Putamen (tissue), 1 donor: ENCODE measurements at regions not wholly inside any gene's neighbourhood (a gene's known extent, or its start where the extent isn't known, plus 50 kb on each side); places are given as distances from the start of the nearest gene placed in this dataset.

Source experiments
- DNase-seq: peaks from one replicate; pipeline ENCODE4 v3.0.0-alpha.2; 2016; ENCODE audit warnings: low spot score

DNA sequence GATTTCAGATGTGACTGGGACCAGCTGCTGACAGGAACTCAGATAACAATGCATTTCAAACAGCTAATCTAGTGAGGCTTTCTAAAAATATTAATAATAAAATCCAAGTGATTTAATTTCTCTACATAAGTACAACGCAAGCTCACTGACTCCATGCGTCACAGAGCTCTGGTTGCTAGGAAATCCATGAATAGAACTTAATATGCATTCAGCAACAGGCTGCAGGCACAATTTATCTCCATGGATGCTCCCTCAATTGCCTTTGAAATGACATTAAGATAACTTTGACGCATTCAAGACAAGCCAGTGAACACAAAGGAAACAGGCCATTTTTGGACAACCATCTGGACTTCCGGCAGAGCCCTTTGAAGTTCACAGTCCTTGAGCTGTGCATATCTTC, 118.7 kb upstream of the COL1A2 start:
- DNase-seq, result peak; percentile 38

DNA sequence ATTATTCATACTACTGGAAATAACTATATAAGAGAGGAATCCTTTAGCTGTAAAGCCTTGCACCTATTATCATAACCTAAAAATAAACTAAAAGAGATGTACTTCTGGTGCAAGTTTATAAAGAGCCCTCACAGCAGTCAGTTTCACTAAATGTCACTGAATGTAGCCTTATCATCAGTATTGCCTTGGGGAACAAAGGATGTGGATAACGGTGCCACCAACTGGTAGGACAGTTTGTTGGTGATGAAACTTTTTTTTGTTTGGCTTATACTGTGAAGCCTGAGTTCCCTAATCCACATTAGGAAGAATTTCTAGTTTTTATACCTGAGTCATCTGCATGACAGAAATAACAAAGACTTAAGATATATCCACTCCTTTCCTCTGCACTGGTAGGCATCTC, 117.9 kb upstream of the COL1A2 start:
- no peak for DNase-seq

DNA sequence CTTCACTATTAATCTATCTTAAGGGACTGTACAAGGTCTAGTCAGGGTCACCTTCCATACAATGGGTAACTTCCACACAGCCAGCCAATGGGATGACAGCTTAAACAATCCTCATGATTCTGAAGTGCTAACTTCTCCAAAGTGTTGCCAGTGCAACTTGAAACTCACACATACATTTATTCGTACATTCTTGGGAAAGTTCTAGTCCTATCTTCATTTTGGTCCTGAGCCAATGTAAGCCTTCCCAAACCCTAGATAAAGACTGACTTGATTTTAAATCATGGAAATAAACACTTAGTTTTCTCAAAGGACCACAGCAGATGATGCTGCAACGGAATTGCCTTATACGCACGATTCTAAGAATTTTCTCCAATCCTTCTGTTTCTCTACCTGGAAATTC, 117.5 kb upstream of the COL1A2 start:
- DNase-seq, result no peak

DNA sequence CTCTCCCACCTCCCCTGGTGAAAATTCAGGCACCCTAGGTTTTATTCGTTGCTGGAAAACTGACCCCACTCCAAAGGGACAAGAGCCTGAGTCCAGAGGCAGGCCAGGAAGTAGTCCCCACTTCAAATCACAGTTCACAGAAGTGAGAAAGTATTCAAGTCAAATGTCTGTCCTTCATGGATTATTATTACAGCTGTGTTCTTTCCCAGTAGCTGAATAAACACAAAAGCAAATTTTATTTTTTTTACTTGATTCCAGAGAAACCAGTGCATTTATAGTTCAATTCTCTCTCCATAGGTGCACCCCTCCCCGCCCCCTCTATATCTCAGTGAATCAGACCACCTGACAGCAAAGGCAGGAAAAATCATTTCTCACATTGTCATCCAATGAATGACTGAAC, 113.8 kb upstream of the COL1A2 start:
- DNase-seq, result no peak

DNA sequence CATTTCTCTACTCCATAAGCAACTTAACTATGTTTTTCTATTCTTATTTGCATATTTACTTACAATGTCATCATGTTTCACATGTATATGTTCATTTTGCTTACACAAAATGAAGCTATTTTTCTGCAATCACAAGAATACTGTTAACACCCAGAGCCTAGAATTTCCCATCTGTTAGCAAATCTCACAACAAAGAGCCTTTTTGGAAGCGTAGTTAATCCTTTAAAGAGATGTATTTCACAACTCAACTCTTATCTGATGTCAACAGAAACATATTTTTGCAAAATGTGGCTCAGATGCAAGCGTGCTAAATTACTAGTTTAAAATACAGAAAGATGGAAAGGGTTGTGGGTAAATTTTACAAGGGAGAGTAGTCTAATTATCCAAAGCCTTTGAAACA, 110.6 kb upstream of the COL1A2 start:
- no peak for DNase-seq

DNA sequence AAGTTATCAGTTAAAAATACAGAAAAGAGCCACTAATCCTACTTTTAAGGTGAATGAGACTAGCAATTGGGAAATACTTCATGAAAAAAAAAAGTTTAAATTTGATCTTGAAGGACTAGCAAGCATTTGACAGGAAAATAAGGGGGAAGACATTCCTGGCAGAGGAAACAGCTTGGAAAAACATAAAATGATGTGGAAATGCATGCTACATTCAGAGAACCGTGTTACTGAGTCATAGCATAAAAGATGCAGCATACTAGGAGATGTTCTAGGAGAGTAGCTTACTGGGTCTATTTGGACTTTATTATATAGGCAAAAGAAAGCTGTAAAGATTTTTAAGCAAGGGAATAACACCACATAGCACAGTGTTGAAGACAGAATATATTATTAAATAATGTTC, 108.6 kb upstream of the COL1A2 start:
- DNase-seq, result no peak

DNA sequence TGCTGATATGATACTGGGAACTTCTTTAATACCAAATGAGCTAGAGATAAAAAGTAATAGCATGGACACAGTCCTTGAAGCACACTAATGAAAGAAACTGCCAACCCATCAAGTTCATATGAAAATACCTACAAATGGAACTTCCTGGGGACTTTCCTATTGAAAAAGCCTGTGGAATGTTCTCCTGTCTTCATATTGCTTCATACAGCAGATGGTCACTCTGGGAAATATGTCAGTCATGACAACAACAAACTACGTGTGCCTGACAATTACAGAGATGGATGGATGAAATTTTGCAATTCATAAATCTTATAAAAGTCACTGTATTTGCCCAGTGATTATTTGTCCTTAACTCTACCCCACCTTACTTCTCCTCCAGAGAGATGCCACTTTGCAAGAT, 106.6 kb upstream of the COL1A2 start:
- DNase-seq, result no peak

DNA sequence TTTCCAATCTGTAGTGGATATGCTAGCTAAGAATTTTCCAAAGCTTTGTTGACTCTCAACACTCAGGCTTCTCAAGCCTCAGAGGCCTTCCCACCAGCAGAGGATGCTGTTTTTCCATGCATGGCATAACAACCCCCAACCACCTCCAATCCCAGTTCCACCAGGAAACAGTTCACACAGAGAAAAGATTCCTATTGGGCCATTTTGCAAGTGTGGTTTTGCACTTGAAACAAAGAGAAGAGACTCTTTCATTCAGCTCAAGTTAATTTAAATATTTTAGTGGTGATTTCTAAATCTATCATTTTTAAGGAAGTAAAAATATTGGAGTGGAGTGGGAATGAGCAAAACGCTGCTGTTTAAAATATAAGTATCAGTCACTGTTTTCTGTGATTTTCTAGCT, 105.6 kb upstream of the COL1A2 start:
- peak; percentile 59 for DNase-seq

DNA sequence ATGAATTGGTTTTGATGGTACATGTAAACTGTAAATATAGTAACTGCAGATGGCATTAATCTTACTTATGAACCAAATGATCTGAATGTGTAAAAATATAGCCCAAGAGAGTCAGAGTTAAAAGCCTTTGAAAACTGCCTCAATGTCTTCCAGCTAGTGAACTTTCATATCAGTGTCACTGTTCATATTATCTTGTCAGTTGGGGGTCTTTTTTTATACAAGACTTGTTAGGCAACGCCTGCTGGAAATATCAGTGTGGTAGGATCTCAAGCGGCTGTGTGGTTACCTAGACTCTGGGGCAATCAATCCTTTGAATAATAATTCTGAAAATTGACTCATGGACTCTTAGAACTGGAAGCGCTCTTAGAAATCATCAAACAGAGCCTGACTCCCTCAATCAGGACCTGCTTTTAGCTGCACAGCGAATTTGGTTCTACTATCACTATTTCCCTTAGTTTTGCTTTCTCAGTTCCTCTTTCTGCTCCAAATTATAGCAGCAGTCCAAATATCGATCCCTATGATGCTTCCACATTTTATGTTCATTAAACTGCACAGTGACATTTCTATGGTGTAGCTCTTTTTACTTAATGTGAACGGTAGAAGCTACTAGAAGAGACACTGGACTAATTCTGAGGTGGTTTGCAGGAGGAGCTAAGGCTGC, 100.1 kb upstream of the COL1A2 start:
- DNase-seq, result no peak

DNA sequence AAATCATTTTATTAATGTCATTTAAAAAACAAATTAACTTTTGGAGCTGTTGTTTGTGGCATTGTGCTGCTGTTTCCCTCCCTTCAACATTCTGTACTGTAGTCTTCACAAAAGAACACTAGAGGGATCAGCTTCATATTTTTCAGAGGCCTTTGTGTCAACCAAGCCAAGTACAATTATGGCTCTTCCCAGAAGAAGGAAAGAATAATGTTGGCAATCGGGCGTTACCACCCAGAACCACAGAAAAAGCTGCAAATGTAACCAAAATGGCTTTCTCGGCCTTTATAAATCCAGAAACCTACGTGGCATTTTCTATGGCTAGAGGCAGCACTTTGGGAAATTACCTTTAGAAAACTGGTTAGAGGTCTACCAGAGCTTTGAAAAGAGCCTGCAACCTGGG, 98.8 kb upstream of the COL1A2 start:
- no peak for DNase-seq

DNA sequence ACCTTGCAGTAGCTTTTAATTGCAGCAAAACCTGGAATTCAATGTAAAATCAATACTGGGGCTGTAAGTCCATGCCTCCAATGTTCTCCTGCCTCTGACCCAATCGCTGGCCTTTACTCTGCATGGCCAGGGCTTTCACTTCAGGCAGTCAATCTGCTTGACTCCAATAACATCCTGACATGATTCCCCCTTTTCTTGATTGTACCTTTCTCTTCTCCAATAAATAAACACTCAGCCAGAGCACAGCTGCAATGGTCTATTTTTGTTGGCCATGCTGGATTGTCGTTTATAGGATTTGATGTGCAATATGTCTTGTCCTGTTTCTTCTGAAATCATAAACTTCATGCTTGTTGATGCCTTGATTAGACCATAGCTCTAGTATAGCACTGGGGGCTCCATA, 97.8 kb upstream of the COL1A2 start:
- no peak for DNase-seq

DNA sequence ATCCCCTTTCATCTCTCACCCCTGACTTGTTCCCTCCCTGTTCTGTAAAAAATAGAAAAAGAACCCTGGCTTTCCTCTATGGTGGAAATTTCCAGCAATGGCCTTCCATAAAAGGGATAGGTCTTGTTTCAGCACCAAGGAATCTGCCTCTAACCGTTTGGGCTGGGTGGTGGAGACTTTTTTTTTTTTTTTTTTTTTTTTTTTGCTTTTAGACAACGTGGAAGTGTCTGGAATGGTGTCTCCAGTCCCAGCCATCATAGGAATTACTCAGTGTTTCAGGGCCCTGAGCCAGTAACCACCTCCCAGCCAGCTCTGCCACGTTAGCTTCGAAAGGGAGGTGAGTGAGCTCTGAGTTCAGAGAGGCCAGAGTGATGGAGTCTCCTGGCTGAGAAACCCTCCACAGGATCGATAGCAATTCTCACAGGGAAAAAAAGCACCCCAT, 97.3 kb upstream of the COL1A2 start:
- DNase-seq, result no peak

DNA sequence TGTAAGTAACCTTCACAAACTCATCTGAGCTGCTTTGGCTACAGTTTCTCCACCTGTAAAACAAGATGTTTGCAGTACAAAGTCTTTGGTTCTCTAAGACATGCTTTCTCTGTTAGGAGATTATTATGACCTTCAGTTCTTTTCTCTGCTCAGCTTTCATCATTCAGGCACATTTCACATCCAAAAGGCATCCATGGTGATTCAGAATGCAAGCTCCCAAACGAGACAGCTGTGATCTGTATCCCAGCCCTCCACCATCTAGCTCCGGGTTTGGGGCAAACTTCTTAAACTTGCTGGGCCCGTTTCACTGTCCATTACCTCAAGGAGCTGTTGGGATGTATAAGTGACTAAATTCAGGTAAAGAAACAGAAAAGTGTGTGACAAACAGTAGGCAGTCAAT, 95.8 kb upstream of the COL1A2 start:
- no peak for DNase-seq

DNA sequence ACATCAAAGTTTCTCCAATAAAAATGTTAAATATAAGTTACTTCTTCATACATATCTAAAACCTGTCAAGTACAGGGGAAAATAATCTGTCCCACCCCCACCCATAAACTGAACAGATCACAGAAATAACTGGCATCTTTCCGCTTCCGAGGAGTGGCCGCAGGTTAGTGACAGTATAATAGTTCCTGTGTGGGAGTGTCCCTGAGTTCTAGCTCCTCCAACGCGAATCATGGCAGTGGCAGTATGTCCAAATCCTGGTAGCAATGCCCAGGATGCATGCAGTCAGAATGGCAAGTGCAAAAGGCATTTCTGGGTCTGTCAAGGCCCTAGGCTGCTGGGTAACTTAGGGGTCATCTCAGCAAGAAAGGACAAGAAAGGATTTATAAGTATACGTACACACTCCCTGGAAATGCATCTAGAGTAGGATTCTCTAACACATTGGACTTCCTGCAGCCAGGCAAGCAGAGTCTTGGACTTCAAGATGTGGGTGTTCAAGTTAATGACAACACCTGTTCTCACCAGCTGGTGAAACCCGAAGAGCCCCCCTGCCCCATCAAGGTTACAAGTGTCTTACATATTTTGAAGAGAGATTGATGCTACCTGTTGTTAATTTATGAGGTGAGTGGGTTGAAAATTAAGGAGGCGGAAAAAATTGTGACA, 94.4 kb upstream of the COL1A2 start:
- no peak for DNase-seq

DNA sequence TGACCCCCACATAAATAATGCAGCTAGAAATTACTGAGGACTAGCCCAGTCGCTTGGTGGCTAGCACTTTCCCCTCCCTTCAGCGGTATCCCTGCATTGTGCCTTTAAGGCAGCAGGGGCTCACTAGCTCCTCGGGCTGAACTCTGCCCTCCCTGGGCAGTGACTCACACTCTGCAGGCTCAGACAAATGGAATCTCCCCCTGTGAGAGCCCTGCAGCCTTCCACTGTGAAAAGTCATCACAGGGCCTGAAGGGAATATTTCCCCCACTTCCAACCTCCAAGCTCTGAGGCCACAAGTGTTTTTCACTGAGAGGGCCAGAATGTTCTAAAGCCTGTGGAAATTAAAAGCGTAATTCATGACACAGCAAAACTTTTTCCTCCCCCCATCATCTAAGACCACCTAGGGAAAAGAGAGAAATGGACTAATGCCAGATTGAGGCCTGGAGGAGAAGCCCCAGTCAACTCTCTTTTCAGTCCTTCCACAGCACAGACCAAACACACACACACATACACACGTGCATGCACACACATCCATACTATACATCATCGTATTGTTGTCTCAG, 93.6 kb upstream of the COL1A2 start:
- no peak for DNase-seq

DNA sequence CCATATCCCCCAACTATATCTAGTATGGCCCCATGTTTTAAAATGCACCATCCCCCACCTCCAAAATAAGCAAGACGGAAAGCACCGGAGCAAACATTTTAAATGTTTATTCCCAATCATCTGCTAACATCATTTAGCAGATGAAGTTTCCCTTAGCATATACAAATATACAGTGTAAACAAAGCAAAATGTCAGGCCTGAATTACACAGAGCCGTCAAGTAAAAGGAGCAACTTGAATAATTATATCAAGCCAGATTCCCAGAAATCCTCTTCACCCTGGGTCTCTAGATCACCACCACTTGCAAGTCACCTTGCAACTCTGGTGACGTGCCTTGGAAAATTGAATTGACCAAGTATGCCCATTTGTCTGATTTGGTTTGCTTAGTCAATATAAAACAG, 91.6 kb upstream of the COL1A2 start:
- no peak for DNase-seq

DNA sequence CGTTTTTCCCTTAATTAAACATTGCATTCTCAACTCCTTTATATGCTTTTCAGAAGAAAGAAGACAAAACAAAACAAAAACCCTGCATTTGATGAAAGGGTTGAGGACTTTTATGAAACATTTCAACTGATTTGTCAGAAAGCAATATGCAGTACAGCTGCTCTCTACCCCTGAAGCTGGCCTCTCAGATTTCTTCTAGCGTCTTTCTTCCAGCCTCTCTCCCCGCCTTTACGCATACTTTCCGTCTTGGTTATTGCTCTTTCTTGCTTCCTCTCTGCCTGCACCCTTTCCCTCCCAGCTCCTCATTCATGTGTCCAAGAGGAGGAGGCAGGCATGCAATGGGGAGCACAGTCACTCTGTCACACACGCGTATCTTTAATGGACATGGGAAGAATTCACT, 91.0 kb upstream of the COL1A2 start:
- no peak for DNase-seq

DNA sequence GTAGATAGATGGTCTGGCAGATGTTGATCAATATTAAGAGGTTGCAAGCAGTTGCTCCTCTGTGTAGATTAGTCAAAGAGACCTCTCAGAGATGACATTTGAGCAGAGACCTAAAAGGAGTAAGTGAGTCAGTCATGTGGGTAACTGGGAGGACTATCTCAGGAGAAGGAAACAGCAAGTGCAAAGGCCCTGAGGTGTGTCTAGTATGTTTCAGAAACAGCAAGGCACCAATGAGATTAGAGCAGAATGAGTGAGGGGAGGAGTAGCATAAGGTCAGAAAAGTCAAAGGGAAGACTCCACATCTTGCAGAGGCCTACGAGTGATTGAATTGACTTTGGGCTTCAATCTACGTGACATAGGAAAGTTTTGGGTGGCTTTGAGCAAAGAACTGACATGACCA, 89.8 kb upstream of the COL1A2 start:
- DNase-seq, result no peak

DNA sequence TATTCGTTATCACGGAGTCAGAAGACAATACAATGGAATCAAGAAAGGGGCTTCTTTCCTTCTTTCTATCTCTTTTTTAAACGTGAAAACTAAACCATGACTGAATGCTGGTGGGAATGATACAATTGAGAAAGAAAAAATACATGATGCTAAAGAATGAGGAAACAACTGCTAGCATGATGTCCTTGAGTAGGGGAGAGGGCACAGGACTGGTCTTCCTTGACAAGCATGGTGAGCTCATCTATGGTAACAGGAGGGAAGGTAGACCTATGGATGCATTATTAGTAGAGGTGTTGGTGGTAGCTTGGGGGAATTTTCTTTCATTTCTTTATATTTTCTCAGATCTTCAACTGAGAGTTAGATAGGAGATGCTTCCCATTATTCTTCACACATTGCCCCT, 88.9 kb upstream of the COL1A2 start:
- DNase-seq, result no peak

DNA sequence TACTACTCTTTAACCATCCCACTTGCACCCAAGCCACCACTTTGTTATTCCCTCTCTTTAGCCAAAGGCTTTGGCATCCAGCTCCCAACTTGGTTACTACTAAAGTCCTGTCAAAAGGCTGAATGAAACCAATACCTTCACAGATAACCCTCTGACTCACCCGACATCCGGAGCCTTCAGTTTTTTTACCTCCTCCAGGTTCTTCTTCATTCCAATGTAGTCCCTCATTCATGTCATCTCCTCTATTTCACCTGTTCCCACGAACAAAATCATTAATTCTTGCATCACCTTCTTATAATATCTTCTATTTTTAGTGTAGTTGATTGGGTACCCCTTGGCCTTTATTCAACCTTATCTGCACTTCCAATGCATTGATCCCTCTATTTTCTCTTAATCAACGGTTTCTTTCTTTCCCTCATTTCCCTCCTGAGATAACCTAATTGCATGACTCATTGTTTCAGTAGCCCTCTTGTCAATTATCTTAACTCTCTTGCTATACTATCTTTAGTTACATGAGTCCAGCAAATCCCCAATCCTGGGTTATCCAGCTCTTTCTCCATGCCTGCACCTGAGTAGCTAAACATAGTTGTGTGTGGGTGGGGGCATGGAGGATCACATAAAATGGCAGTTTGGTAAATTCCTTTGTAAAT, 87.2 kb upstream of the COL1A2 start:
- DNase-seq, result no peak

DNA sequence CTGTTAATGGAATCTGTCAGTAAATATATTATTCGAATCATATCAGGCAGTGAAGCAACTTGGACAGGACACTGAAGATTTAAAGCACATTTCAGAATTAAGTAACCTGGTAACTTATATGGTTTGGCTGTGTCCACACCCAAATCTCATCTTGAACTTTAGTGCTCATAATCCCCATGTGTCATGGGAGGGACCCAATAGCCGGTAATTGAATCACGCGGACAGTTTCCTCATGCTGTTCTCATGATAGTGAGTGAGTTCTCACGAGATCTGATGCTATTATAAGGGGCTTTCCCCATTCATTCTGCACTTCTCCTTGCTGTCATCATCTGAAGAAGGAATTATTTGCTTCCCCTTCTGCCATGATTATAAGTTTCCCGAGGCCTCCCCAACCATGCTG, 83.2 kb upstream of the COL1A2 start:
- DNase-seq, result no peak

DNA sequence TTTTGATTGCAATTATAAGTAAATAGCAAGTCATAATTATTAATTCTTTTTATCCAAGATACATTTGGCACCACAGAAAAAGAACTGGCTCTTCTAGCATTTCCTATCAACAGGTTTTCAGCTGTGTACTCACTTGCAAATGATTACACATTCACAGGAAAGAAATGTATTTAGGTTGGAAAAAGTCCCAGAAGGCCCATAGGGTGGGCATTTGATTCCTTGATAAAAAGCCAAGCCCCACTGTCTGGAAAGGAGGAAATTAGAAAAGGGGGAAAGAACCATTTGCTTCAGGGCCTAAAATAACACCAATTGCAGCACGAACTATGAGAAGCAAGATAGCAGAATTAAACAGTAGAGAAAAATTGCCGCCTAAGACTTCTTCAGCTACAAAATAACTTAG, 80.8 kb upstream of the COL1A2 start:
- DNase-seq, result no peak
